ENCODE measurements at regions not wholly inside any gene's neighbourhood (a gene's known extent, or its start where the extent isn't known, plus 50 kb on each side); places are given as distances from the start of the nearest gene placed in this dataset.

DNA sequence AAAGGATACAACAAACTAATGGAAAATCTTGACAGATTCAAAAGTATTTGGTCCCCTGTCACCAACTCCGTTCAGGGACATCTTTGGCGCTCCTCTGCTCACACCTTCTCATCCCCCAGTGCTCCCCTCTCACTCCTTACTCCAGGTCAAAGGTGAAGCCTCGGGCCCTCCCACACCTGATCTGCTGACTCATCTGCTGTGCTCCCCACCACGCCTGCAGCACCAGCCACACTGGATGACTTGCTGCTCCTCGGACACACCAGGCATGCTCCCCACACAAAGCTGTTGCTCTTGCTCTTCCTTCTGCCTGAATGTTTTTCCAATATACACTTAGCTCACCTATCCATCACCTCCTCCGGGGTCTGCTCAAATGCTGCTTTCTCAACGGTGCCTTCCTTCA is 123.4 kb downstream of the ESM1 start:
- no peak overlapping the region for H3K9ac ChIP-seq (ENCODE audit: low read length)
- no peak overlapping the region for H3K4me3 ChIP-seq (ENCODE audit: low read length)
- H3K36me3 ChIP-seq (ENCODE audit: control insufficient read depth, insufficient read depth, low read length), result no peaks in the 10 kb centered on the region
- H3K9me3 ChIP-seq (ENCODE audit: control insufficient read depth, low read length), result peaks cover 3% of the 10 kb centered on the region
- no peaks in the 10 kb centered on the region for H3K4me1 ChIP-seq (ENCODE audit: control insufficient read depth, insufficient read depth, low read length)
- no peaks in the 10 kb centered on the region for H3K27me3 ChIP-seq (ENCODE audit: control insufficient read depth, insufficient read depth, low read length)

DNA sequence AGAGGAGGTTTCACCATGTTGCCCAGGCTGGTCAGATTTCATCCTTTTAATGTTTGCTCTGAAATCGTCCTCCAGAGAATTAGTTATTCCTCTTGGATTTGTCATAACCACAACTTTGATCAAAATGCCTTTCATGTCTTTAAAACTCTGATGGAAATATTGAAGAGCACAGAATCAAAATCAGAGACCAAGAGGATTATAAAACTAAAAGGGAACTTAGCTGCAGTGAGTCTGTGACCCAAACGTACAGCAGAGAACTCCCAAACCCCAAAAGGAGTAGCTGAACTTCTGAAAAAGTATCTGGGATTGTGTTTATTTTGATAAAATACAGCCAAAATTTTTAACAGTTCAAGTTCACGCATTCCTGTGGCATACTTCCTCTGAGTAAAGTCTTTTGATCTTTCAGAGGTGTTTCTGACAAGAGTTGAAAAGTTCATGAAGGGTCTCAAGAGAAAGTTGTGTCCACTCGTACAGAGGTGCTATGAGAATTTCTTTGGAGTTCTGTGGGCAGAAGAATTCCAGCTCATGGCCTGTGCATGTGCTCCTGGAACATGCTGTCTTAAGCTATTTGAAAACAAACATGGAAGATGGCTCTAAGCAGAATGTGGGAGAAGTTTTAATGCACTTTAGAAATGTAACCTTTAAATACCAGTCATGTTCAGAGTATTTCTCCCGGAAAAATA is 124.0 kb downstream of the ESM1 start:
- no peaks in the 10 kb centered on the region for H3K4me1 ChIP-seq (ENCODE audit: control insufficient read depth, insufficient read depth, low read length)
- no peaks in the 10 kb centered on the region for H3K36me3 ChIP-seq (ENCODE audit: control insufficient read depth, insufficient read depth, low read length)
- no peak overlapping the region for H3K4me3 ChIP-seq (ENCODE audit: low read length)
- H3K27me3 ChIP-seq (ENCODE audit: control insufficient read depth, insufficient read depth, low read length), result no peaks in the 10 kb centered on the region
- no peak overlapping the region for H3K9ac ChIP-seq (ENCODE audit: low read length)
- peaks cover 3% of the 10 kb centered on the region for H3K9me3 ChIP-seq (ENCODE audit: control insufficient read depth, low read length)

DNA sequence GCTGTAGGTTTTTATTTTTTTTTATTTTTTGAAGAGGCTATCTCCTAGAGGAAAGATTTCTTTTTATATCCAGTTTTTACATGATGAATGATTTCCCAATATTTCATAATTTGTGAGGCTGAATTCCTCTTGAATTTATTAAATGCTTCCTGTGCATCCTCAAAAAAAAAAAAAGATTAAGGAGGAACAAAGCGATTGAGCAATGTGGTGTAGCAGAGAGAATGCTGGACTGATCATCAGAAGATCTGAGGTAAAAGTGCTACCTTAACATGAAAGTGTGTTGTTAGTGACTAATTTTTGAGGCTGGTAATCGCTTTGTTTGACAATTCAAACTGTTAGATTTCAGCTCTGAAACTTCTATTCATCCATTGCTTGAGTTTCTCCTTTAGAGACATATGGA is 125.1 kb downstream of the ESM1 start:
- Histone ChIP-seq H3K4me3 (ENCODE audit: low read length) (no peak overlapping the region), H3K4me1 (ENCODE audit: control insufficient read depth, insufficient read depth, low read length) (no peaks in the 10 kb centered on the region), H3K9ac (ENCODE audit: low read length) (no peak overlapping the region), H3K9me3 (ENCODE audit: control insufficient read depth, low read length) (peaks cover 3% of the 10 kb centered on the region), H3K36me3 (ENCODE audit: control insufficient read depth, insufficient read depth, low read length) (no peaks in the 10 kb centered on the region), H3K27me3 (ENCODE audit: control insufficient read depth, insufficient read depth, low read length) (no peaks in the 10 kb centered on the region)

DNA sequence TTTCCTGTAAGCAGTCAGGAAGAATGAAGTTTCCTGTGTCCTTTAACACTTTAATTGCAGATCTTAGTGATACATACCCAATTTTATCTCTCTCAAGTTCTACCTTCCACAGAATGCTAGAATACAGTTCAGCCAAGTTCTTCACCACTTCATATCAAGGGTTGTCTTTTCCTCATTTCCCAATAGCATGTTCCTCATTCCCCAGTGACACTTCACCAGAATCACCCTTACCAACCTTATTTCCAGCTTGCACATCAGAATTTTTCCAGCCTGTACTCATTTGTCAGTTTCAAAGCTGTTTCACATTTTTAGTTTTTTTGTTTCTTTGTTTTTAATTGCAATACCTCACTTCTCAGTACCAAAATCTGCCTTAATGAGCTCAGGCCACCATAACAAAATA is 126.1 kb downstream of the ESM1 start:
- no peaks in the 10 kb centered on the region for H3K4me1 ChIP-seq (ENCODE audit: control insufficient read depth, insufficient read depth, low read length)
- H3K9ac ChIP-seq (ENCODE audit: low read length), result no peak overlapping the region
- H3K36me3 ChIP-seq (ENCODE audit: control insufficient read depth, insufficient read depth, low read length), result no peaks in the 10 kb centered on the region
- no peaks in the 10 kb centered on the region for H3K27me3 ChIP-seq (ENCODE audit: control insufficient read depth, insufficient read depth, low read length)
- peaks cover 3% of the 10 kb centered on the region for H3K9me3 ChIP-seq (ENCODE audit: control insufficient read depth, low read length)
- no peak overlapping the region for H3K4me3 ChIP-seq (ENCODE audit: low read length)

DNA sequence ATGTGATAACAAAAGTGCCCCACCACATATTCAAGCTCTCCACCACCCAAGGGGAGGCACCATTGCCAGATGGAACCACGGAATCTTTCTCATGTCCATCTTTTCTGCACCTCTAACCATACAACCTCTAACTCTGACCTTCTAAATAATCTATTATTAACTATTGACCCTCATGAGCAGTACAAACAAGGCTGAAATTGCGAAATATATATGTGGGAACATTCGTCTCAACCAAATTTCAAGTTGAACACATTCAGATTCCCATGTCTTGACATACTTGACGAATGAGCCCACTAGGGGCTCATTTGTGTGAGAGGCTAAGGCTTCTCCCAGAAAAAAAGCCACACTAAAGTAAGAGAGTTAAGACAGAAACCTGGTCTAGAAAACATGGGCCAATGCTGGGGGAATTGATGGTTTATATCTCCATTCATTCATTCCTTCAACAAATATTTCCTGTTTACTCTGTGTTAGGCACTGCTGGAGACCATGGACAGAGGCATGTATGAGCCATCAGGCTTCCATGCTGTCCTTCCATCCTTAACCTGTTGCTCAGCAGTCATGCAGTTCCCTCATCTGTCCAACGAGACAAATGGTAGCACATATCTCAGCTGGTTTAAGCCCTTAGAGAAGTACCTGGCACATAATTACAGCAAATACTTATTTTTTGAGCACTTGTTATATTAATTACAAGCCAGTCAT is 130.4 kb downstream of the ESM1 start:
- Histone ChIP-seq H3K9me3 (ENCODE audit: control insufficient read depth, low read length) (peaks cover 3% of the 10 kb centered on the region), H3K4me1 (ENCODE audit: control insufficient read depth, insufficient read depth, low read length) (no peaks in the 10 kb centered on the region), H3K9ac (ENCODE audit: low read length) (no peak overlapping the region), H3K27me3 (ENCODE audit: control insufficient read depth, insufficient read depth, low read length) (no peaks in the 10 kb centered on the region), H3K36me3 (ENCODE audit: control insufficient read depth, insufficient read depth, low read length) (no peaks in the 10 kb centered on the region), H3K4me3 (ENCODE audit: low read length) (no peak overlapping the region)

DNA sequence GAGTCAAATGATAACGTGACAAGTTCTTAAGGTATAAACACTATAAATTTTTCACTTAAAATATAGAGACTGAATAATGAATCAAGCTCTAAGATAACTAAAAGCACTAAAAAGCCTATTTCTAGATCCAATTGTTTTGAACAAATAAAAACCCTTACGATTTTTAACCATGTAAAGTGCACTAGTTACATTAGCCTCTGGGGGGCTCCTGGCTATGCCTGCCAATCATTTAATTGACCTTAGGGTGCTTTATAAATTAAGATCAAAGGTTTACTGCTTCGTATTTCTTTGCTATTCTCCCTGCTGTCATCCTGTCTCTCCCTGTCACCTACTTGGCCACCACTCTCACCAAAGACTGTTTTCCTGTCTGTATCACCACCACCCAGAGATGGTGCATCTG is 133.4 kb downstream of the ESM1 start:
- Histone ChIP-seq H3K27me3 (ENCODE audit: control insufficient read depth, insufficient read depth, low read length) (no peaks in the 10 kb centered on the region), H3K9me3 (ENCODE audit: control insufficient read depth, low read length) (no peaks in the 10 kb centered on the region), H3K36me3 (ENCODE audit: control insufficient read depth, insufficient read depth, low read length) (no peaks in the 10 kb centered on the region), H3K9ac (ENCODE audit: low read length) (no peak overlapping the region), H3K4me3 (ENCODE audit: low read length) (no peak overlapping the region), H3K4me1 (ENCODE audit: control insufficient read depth, insufficient read depth, low read length) (no peaks in the 10 kb centered on the region)

DNA sequence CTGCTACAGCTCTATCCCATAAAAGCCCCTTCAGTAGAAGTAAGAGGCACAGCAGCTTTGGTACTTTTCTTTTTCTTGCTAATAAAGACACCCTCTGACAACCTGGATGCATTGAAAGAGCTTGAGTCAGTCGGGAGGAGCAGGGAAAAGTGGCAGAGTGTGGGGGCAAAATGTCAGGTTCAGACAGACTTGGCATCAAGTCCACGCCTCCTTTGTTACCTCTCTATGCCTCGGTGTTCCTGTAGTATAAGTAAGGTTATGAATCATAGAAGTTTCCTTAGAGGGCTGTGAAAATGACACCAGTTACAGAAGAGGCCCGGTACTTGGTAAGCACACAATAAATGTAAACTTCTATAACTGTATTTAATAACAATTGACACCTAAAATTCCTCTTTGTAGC is 133.9 kb downstream of the ESM1 start:
- Histone ChIP-seq H3K4me1 (ENCODE audit: control insufficient read depth, insufficient read depth, low read length) (no peaks in the 10 kb centered on the region), H3K4me3 (ENCODE audit: low read length) (no peak overlapping the region), H3K9me3 (ENCODE audit: control insufficient read depth, low read length) (no peaks in the 10 kb centered on the region), H3K9ac (ENCODE audit: low read length) (no peak overlapping the region), H3K36me3 (ENCODE audit: control insufficient read depth, insufficient read depth, low read length) (no peaks in the 10 kb centered on the region), H3K27me3 (ENCODE audit: control insufficient read depth, insufficient read depth, low read length) (no peaks in the 10 kb centered on the region)

DNA sequence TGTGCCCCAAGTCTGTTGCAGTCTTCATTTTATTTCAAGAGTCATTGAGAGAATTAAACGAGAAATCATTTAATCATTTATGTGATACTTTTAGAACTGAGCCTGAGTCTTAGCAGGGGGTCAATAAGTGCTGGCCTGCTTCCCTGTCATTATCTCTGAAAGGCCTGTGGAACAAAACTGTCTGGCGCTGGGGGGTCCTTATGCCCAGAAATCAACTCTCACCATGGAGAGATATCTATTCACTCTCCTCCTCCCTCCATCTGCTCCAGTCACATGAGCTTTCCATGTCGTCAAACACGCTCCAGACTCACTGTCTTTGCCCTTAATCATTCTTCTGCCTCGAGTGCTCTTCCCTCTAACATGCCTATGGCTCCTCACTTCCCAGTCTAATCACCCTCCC is 136.8 kb downstream of the ESM1 start:
- H3K9me3 ChIP-seq (ENCODE audit: control insufficient read depth, low read length), result no peaks in the 10 kb centered on the region
- H3K4me1 ChIP-seq (ENCODE audit: control insufficient read depth, insufficient read depth, low read length), result no peaks in the 10 kb centered on the region
- H3K36me3 ChIP-seq (ENCODE audit: control insufficient read depth, insufficient read depth, low read length), result no peaks in the 10 kb centered on the region
- no peak overlapping the region for H3K4me3 ChIP-seq (ENCODE audit: low read length)
- H3K27me3 ChIP-seq (ENCODE audit: control insufficient read depth, insufficient read depth, low read length), result no peaks in the 10 kb centered on the region
- H3K9ac ChIP-seq (ENCODE audit: low read length), result no peak overlapping the region

DNA sequence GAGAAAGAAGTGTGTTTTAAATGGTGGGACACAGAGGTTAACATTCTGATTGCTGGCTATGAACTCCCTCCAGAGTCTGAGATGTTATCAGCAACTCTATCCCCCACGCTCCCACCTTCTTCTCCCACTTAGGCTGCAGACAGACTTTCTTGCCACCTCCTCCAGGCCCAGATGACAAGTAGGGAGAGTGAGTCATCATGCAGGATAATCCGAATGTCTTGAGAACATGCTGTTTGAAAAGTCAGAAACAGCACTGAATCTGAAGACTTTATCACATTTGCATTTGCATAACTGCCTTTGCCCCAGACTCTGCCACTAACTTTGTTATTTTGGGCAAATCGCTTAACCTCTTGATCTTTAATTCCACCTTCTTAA is 139.8 kb downstream of the ESM1 start:
- Histone ChIP-seq H3K36me3 (ENCODE audit: control insufficient read depth, insufficient read depth, low read length) (no peaks in the 10 kb centered on the region), H3K27me3 (ENCODE audit: control insufficient read depth, insufficient read depth, low read length) (no peaks in the 10 kb centered on the region), H3K4me3 (ENCODE audit: low read length) (no peak overlapping the region), H3K4me1 (ENCODE audit: control insufficient read depth, insufficient read depth, low read length) (no peaks in the 10 kb centered on the region), H3K9me3 (ENCODE audit: control insufficient read depth, low read length) (no peaks in the 10 kb centered on the region), H3K9ac (ENCODE audit: low read length) (no peak overlapping the region)

DNA sequence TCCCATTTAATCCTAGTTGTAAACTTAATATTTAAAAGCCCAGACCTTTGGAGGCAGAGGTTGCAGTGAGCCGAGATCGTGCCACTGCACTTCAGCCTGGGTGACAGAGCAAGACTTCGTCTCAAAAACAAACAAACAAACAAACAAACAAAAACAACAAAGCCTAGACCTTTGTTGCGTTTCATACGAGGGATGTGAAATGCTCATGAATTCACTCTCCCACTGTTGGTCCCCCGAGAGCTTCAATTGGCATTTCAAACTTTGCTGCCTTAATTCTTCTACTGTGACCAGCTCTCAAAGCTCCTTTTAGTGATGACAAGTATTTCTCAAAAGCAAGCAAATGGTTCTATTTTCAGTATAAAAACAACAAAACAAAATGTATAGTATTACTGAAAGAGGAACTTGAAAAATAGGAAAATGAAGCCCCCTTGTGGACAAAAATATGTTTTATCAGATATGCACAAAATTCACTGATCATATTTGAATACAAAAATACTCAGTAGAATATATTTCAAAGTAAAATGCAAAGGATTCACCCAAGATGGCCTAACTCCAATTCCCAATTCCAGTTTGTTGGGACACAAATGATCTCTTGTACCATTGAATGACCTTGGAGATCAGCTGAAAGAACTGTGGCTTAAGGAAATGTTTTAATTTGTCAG is 140.4 kb downstream of the ESM1 start:
- Histone ChIP-seq H3K27me3 (ENCODE audit: control insufficient read depth, insufficient read depth, low read length) (no peaks in the 10 kb centered on the region), H3K9ac (ENCODE audit: low read length) (peak overlapping the region; percentile 50), H3K4me3 (ENCODE audit: low read length) (no peak overlapping the region), H3K36me3 (ENCODE audit: control insufficient read depth, insufficient read depth, low read length) (no peaks in the 10 kb centered on the region), H3K9me3 (ENCODE audit: control insufficient read depth, low read length) (no peaks in the 10 kb centered on the region), H3K4me1 (ENCODE audit: control insufficient read depth, insufficient read depth, low read length) (no peaks in the 10 kb centered on the region)

DNA sequence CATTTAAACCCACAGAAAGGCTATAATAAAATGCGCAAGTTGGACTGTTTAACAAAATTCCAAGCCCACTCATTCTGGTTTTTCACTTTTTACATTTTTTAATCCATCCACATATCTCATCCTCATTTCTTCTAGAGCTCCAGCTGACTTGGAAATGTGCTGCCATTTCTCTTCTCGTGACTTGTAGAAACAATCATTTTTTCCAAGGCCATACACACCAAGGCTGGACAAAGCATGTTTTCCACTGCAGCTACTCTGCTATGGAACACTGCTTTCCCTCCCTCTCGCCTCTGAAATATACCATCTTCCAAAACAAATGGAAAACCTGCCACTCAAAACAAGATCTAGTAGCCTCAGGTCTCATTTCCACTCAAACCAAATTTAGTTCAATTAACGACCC is 141.1 kb downstream of the ESM1 start:
- Histone ChIP-seq H3K27me3 (ENCODE audit: control insufficient read depth, insufficient read depth, low read length) (no peaks in the 10 kb centered on the region), H3K9me3 (ENCODE audit: control insufficient read depth, low read length) (no peaks in the 10 kb centered on the region), H3K4me3 (ENCODE audit: low read length) (no peak overlapping the region), H3K9ac (ENCODE audit: low read length) (no peak overlapping the region), H3K4me1 (ENCODE audit: control insufficient read depth, insufficient read depth, low read length) (no peaks in the 10 kb centered on the region), H3K36me3 (ENCODE audit: control insufficient read depth, insufficient read depth, low read length) (no peaks in the 10 kb centered on the region)

DNA sequence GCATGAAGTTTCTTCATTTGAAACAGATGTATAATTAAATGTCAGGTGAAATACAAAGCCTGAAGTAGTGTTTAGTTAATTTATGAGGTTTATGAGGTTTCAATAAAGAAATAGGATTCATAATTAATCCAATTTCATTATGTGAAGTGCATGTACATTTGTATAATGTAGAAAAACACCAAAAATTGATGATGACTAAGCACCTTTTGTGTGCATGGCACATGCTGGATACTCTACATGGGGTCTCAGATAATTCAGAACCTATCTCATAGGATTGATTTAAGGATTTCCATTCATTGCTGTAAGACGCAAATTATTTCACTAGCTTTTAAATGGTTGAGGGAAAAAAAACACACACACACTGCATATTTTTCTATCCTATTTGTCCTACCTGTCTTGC is 143.9 kb downstream of the ESM1 start:
- Histone ChIP-seq H3K4me1 (ENCODE audit: control insufficient read depth, insufficient read depth, low read length) (peaks cover 4% of the 10 kb centered on the region), H3K4me3 (ENCODE audit: low read length) (no peak overlapping the region), H3K9ac (ENCODE audit: low read length) (no peak overlapping the region), H3K36me3 (ENCODE audit: control insufficient read depth, insufficient read depth, low read length) (no peaks in the 10 kb centered on the region), H3K27me3 (ENCODE audit: control insufficient read depth, insufficient read depth, low read length) (no peaks in the 10 kb centered on the region), H3K9me3 (ENCODE audit: control insufficient read depth, low read length) (no peaks in the 10 kb centered on the region)
